ENCODE measurements at regions not wholly inside any gene's neighbourhood (a gene's known extent, or its start where the extent isn't known, plus 50 kb on each side); places are given as distances from the start of the nearest gene placed in this dataset.

DNA sequence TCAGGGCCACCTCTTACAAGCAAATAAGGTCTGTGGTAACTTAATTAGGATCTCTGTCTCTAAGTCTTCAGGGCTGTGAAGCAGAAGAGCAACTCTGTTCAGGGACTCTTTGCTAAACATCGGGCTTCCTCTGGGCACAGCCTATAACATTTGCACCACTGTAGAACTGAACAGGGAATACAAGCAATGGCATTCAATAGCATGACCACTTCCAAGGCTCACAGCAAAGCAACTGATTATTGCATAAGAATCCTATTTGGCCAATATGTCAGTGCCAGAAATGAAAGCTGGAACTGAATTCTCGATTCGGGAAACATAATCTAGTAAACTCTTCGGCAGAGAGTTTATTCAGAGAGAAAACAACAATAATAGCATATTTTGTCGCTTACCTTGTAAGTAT is 92.2 kb upstream of the AMZ2 start:
- TF ChIP-seq, protein P1, sequence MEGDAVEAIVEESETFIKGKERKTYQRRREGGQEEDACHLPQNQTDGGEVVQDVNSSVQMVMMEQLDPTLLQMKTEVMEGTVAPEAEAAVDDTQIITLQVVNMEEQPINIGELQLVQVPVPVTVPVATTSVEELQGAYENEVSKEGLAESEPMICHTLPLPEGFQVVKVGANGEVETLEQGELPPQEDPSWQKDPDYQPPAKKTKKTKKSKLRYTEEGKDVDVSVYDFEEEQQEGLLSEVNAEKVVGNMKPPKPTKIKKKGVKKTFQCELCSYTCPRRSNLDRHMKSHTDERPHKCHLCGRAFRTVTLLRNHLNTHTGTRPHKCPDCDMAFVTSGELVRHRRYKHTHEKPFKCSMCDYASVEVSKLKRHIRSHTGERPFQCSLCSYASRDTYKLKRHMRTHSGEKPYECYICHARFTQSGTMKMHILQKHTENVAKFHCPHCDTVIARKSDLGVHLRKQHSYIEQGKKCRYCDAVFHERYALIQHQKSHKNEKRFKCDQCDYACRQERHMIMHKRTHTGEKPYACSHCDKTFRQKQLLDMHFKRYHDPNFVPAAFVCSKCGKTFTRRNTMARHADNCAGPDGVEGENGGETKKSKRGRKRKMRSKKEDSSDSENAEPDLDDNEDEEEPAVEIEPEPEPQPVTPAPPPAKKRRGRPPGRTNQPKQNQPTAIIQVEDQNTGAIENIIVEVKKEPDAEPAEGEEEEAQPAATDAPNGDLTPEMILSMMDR (IDR thresholded peaks at IDR 0.05 in 8 of 11, conservative IDR thresholded peaks at IDR 0.05 in 3 of 11): no peak
- TF ChIP-seq POLR2AphosphoS5 (IDR thresholded peaks at IDR 0.05) (no peak), POLR2A (IDR thresholded peaks at IDR 0.05) (no peak)

All from spleen (tissue), 7 donors.